ENCODE measurements at regions not wholly inside any gene's neighbourhood (a gene's known extent, or its start where the extent isn't known, plus 50 kb on each side); places are given as distances from the start of the nearest gene placed in this dataset.
"Not testable (repeated sequence)": the region's sequence is repeated elsewhere in the genome, so short reads cannot be mapped to it uniquely, and the experiment has no call there.

- no peak for DNase-seq
- in situ Hi-C loops (cut with MboI; ENCODE audit: low pct_unique_long_range_greater_than_20kb, low sequenced_read_pairs) = no loop called here
Measured at GRCh38 chr12:90543841-90544240, 411.1 kb downstream of the CCER1 start.

GRCh38 chr12:90543374-90543773 lies 411.6 kb downstream of the CCER1 start:
- in situ Hi-C loops (cut with MboI; ENCODE audit: low pct_unique_long_range_greater_than_20kb, low sequenced_read_pairs) = no loop called here

GRCh38 chr12:90542852-90543251 lies 412.1 kb downstream of the CCER1 start:
- DNase-seq; in situ Hi-C loops (cut with MboI; ENCODE audit: low pct_unique_long_range_greater_than_20kb, low sequenced_read_pairs): not testable (repeated sequence)

More at GRCh38 chr12:90543374-90543773, 411.6 kb downstream of the CCER1 start:
- DNase-seq = no peak

GRCh38 chr12:90533828-90534227 lies 421.1 kb downstream of the CCER1 start:
- DNase-seq; in situ Hi-C loops (cut with MboI; ENCODE audit: low pct_unique_long_range_greater_than_20kb, low sequenced_read_pairs): not testable (repeated sequence)

- in situ Hi-C loops (cut with MboI; ENCODE audit: low pct_unique_long_range_greater_than_20kb, low sequenced_read_pairs) = no loop called here
- no peak for DNase-seq
Measured at GRCh38 chr12:90520002-90520734, 434.8 kb downstream of the CCER1 start.

GRCh38 chr12:90519285-90519684 lies 435.7 kb downstream of the CCER1 start:
- no peak for DNase-seq
- in situ Hi-C loops (cut with MboI; ENCODE audit: low pct_unique_long_range_greater_than_20kb, low sequenced_read_pairs) = no loop called here

GRCh38 chr12:90515199-90516175 lies 439.5 kb downstream of the CCER1 start:
- DNase-seq = no peak
- in situ Hi-C loops (cut with MboI; ENCODE audit: low pct_unique_long_range_greater_than_20kb, low sequenced_read_pairs) = no loop called here

GRCh38 chr12:90514325-90514724 lies 440.7 kb downstream of the CCER1 start:
- DNase-seq = no peak
- in situ Hi-C loops (cut with MboI; ENCODE audit: low pct_unique_long_range_greater_than_20kb, low sequenced_read_pairs) = no loop called here

- in situ Hi-C loops (cut with MboI; ENCODE audit: low pct_unique_long_range_greater_than_20kb, low sequenced_read_pairs) = no loop called here
- DNase-seq = no peak
Measured at GRCh38 chr12:90512518-90512917, 442.5 kb downstream of the CCER1 start.

GRCh38 chr12:90510948-90511347 lies 444.0 kb downstream of the CCER1 start:
- in situ Hi-C loops (cut with MboI; ENCODE audit: low pct_unique_long_range_greater_than_20kb, low sequenced_read_pairs) = no loop called here
- no peak for DNase-seq

- no peak for DNase-seq
- in situ Hi-C loops (cut with MboI; ENCODE audit: low pct_unique_long_range_greater_than_20kb, low sequenced_read_pairs) = no loop called here
Measured at GRCh38 chr12:90504806-90505205, 450.2 kb downstream of the CCER1 start.

- in situ Hi-C loops (cut with MboI; ENCODE audit: low pct_unique_long_range_greater_than_20kb, low sequenced_read_pairs) = no loop called here
Measured at GRCh38 chr12:90502070-90502469, 452.9 kb downstream of the CCER1 start.

GRCh38 chr12:90501412-90501811 lies 453.6 kb downstream of the CCER1 start:
- in situ Hi-C loops (cut with MboI; ENCODE audit: low pct_unique_long_range_greater_than_20kb, low sequenced_read_pairs) = no loop called here
- no peak for DNase-seq

More at GRCh38 chr12:90502070-90502469, 452.9 kb downstream of the CCER1 start:
- DNase-seq = no peak

- in situ Hi-C loops (cut with MboI; ENCODE audit: low pct_unique_long_range_greater_than_20kb, low sequenced_read_pairs) = no loop called here
- DNase-seq = no peak
Measured at GRCh38 chr12:90499795-90500194, 455.2 kb downstream of the CCER1 start.

GRCh38 chr12:90497923-90498545 lies 456.9 kb downstream of the CCER1 start:
- DNase-seq = no peak
- in situ Hi-C loops (cut with MboI; ENCODE audit: low pct_unique_long_range_greater_than_20kb, low sequenced_read_pairs) = no loop called here

- DNase-seq = no peak
- in situ Hi-C loops (cut with MboI; ENCODE audit: low pct_unique_long_range_greater_than_20kb, low sequenced_read_pairs) = no loop called here
Measured at GRCh38 chr12:90490355-90490754, 464.6 kb downstream of the CCER1 start.

GRCh38 chr12:90489141-90489540 lies 465.8 kb downstream of the CCER1 start:
- no peak for DNase-seq
- in situ Hi-C loops (cut with MboI; ENCODE audit: low pct_unique_long_range_greater_than_20kb, low sequenced_read_pairs) = no loop called here

GRCh38 chr12:90485560-90485959 lies 469.4 kb downstream of the CCER1 start:
- in situ Hi-C loops (cut with MboI; ENCODE audit: low pct_unique_long_range_greater_than_20kb, low sequenced_read_pairs) = no loop called here
- no peak for DNase-seq

GRCh38 chr12:90484094-90484493 lies 470.9 kb downstream of the CCER1 start:
- in situ Hi-C loops (cut with MboI; ENCODE audit: low pct_unique_long_range_greater_than_20kb, low sequenced_read_pairs) = no loop called here
- DNase-seq = no peak

GRCh38 chr12:90481748-90482147 lies 473.2 kb downstream of the CCER1 start:
- DNase-seq = no peak
- in situ Hi-C loops (cut with MboI; ENCODE audit: low pct_unique_long_range_greater_than_20kb, low sequenced_read_pairs) = no loop called here

Measured in KBM-7 (cell line).